CD4-positive, alpha-beta T cell treated with Interleukin-15 for 4 hours (primary cell): ENCODE measurements at regions not wholly inside any gene's neighbourhood (a gene's known extent, or its start where the extent isn't known, plus 50 kb on each side); places are given as distances from the start of the nearest gene placed in this dataset.

ENCODE experiments used
- DNase-seq: peaks from one replicate; pipeline ENCODE4 v3.0.0-alpha.2; 2020; ENCODE audit warnings: low spot score

- no peak for DNase-seq
Measured at GRCh38 chr6:54440549-54440948, 132.3 kb downstream of the TINAG start.

GRCh38 chr6:54441020-54441419 lies 132.8 kb downstream of the TINAG start:
- DNase-seq = no peak

GRCh38 chr6:54441687-54442248 lies 133.5 kb downstream of the TINAG start:
- no peak for DNase-seq

GRCh38 chr6:54445207-54445606 lies 137.0 kb downstream of the TINAG start:
- no peak for DNase-seq

- no peak for DNase-seq
Measured at GRCh38 chr6:54448617-54449016, 140.4 kb downstream of the TINAG start.

GRCh38 chr6:54451516-54451915 lies 143.3 kb downstream of the TINAG start:
- DNase-seq = no peak

- DNase-seq = no peak
Measured at GRCh38 chr6:54463354-54464024, 155.2 kb downstream of the TINAG start.

- no peak for DNase-seq
Measured at GRCh38 chr6:54465649-54466300, 157.5 kb downstream of the TINAG start.

- DNase-seq = no peak
Measured at GRCh38 chr6:54467384-54467783, 159.1 kb downstream of the TINAG start.

GRCh38 chr6:54473328-54473727 lies 165.1 kb downstream of the TINAG start:
- no peak for DNase-seq

- no peak for DNase-seq
Measured at GRCh38 chr6:54474898-54475297, 166.7 kb downstream of the TINAG start.

- DNase-seq = no peak
Measured at GRCh38 chr6:54481091-54481490, 172.8 kb downstream of the TINAG start.

- DNase-seq = no peak
Measured at GRCh38 chr6:54491431-54491830, 183.2 kb downstream of the TINAG start.

- DNase-seq = no peak
Measured at GRCh38 chr6:54493138-54493537, 184.9 kb downstream of the TINAG start.

GRCh38 chr6:54503144-54503543 lies 194.9 kb downstream of the TINAG start:
- DNase-seq = no peak

GRCh38 chr6:54515013-54515412 lies 206.8 kb downstream of the TINAG start:
- DNase-seq = no peak

GRCh38 chr6:54515713-54516112 lies 207.5 kb downstream of the TINAG start:
- DNase-seq = no peak

GRCh38 chr6:54516321-54516720 lies 208.1 kb downstream of the TINAG start:
- DNase-seq = no peak

- DNase-seq = no peak
Measured at GRCh38 chr6:54519161-54519560, 210.9 kb downstream of the TINAG start.

- DNase-seq = no peak
Measured at GRCh38 chr6:54525731-54526130, 217.5 kb downstream of the TINAG start.

GRCh38 chr6:54533567-54533966 lies 225.3 kb downstream of the TINAG start:
- no peak for DNase-seq

- no peak for DNase-seq
Measured at GRCh38 chr6:54535568-54535967, 227.3 kb downstream of the TINAG start.

GRCh38 chr6:54541541-54541940 lies 233.3 kb downstream of the TINAG start:
- no peak for DNase-seq

- DNase-seq = no peak
Measured at GRCh38 chr6:54559136-54559535, 250.9 kb downstream of the TINAG start.
